A549 (cell line): ENCODE measurements at regions not wholly inside any gene's neighbourhood (a gene's known extent, or its start where the extent isn't known, plus 50 kb on each side); places are given as distances from the start of the nearest gene placed in this dataset.

Experiments used
- CEBPB ChIP-seq, 2 experiments: fragments of >200 bp in 1 of 2; sonication (Bioruptor Twin) in 1 of 2; formaldehyde crosslinking in 1 of 2; IDR thresholded peaks; 2 replicates each; pipeline ENCODE4 v1.6.1; 2012 to 2016
- CTCF ChIP-seq: fragments of >200 bp; sonication (Bioruptor Twin); formaldehyde crosslinking; IDR thresholded peaks from 3 replicates; pipeline ENCODE4 v1.5.1; 2016
- JUN ChIP-seq, 2 experiments: fragments of >200 bp; sonication (Bioruptor Twin); formaldehyde crosslinking; IDR thresholded peaks; 2 replicates in 1 of 2; 3 replicates in 1 of 2; pipeline ENCODE4 v1.6.1; 2016 to 2017
- KDM1A ChIP-seq: fragments of 200-600 bp; sonication (generic); IDR thresholded peaks from 2 replicates; pipeline ENCODE4 v1.6.1; 2016; ENCODE audit warnings: low read depth, mild to moderate bottlenecking
- MAFK ChIP-seq: fragments of 450-650 bp; IDR thresholded peaks from 2 replicates; pipeline ENCODE4 v1.6.1; 2014; ENCODE audit not compliant: partially characterized antibody
- RAD21 ChIP-seq, 2 experiments: fragments of >200 bp in 1 of 2; sonication (Bioruptor Twin) in 1 of 2; formaldehyde crosslinking in 1 of 2; IDR thresholded peaks in 1 of 2; conservative IDR thresholded peaks in 1 of 2; 2 replicates in 1 of 2; 3 replicates in 1 of 2; pipeline ENCODE4 v1.6.1; 2012 to 2018; ENCODE audit warnings: inconsistent platforms in 1 of 2
- RFX5 ChIP-seq: fragments of 450-650 bp; IDR thresholded peaks from 2 replicates; pipeline ENCODE4 v1.7.1; 2014; ENCODE audit warnings: antibody characterized with exemption, mild to moderate bottlenecking, moderate library complexity
- SMC3 ChIP-seq: fragments of >200 bp; sonication (Bioruptor Twin); formaldehyde crosslinking; IDR thresholded peaks from 3 replicates; pipeline ENCODE4 v1.6.1; 2018; ENCODE audit warnings: inconsistent platforms

- TF ChIP-seq CEBPB (IDR thresholded peaks at IDR 0.05) (no peak), CTCF (no peak), RAD21 (conservative IDR thresholded peaks at IDR 0.05 in 1 of 2, IDR thresholded peaks at IDR 0.05 in 1 of 2) (no peak), SMC3 (no peak), RFX5 (no peak), MAFK (no peak), JUN (IDR thresholded peaks at IDR 0.05) (no peak), KDM1A (no peak)
These were observed 149.0 kb upstream of the KCTD1 start for GRCh38 chr18:26697186-26697884.
